Calu3 (cell line): ENCODE measurements at regions not wholly inside any gene's neighbourhood (a gene's known extent, or its start where the extent isn't known, plus 50 kb on each side); places are given as distances from the start of the nearest gene placed in this dataset.

Experiments
- BruUV-seq: library from RNA; stranded (reverse); fragments of 400-500 nt; replicated peaks from 2 replicates; lab custom pipeline; 2021; lab: Mats Ljungman, UMichigan
- CTCF ChIA-PET: fragments of 300-600 bp; sonication (Branson Sonifier 250); formaldehyde crosslinking; loops from one replicate; lab custom pipeline; 2022; ENCODE audit warnings: antibody characterized with exemption; lab: Charles Lee
- DNase-seq: peaks from one replicate; pipeline ENCODE4 v3.0.0; 2022
- H3K27ac Mint-ChIP-seq: one replicate; pipeline ENCODE4 v1.8.0; 2022; ENCODE audit warnings: mixed read lengths; ENCODE audit not compliant: unreplicated experiment
- H3K27me3 Mint-ChIP-seq: one replicate; pipeline ENCODE4 v1.8.0; 2022; ENCODE audit warnings: mixed read lengths; ENCODE audit not compliant: unreplicated experiment
- H3K36me3 Mint-ChIP-seq: one replicate; pipeline ENCODE4 v1.8.0; 2022; ENCODE audit warnings: mild to moderate bottlenecking, moderate library complexity, mixed read lengths; ENCODE audit not compliant: insufficient read depth, unreplicated experiment
- H3K4me1 Mint-ChIP-seq: one replicate; pipeline ENCODE4 v1.8.0; 2022; ENCODE audit warnings: mild to moderate bottlenecking, low read depth, mixed read lengths; ENCODE audit not compliant: unreplicated experiment
- H3K4me3 Mint-ChIP-seq: one replicate; pipeline ENCODE4 v1.8.0; 2022; ENCODE audit warnings: mild to moderate bottlenecking, low read depth, moderate library complexity, mixed read lengths; ENCODE audit not compliant: unreplicated experiment
- H3K9me3 Mint-ChIP-seq: one replicate; pipeline ENCODE4 v1.8.0; 2022; ENCODE audit warnings: low read depth, mixed read lengths; ENCODE audit not compliant: unreplicated experiment
- CTCF ChIP-seq: fragments of 200-600 bp; IDR thresholded peaks from one replicate; pipeline ENCODE4 v1.8.0; 2022; ENCODE audit warnings: antibody characterized with exemption; ENCODE audit not compliant: unreplicated experiment
- intact Hi-C: fragments of 100-400 bp; cut with micrococcal nuclease; formaldehyde crosslinking; loops from one replicate; pipeline ENCODE4 v1.10.0; 2022; ENCODE audit not compliant: unreplicated experiment

- Mint-ChIP-seq H3K27ac (no peak overlapping the region), H3K36me3 (no peaks in the 10 kb centered on the region), H3K9me3 (no peaks in the 10 kb centered on the region), H3K4me3 (no peak overlapping the region), H3K4me1 (no peaks in the 10 kb centered on the region), H3K27me3 (peaks cover 30% of the 10 kb centered on the region)
- intact Hi-C loops, result no loop called here
- no peak for TF ChIP-seq CTCF
- CTCF ChIA-PET, result no interaction called here
- DNase-seq, result no peak
- BruUV-seq, result no TSS peak
Observed at GRCh38 chr22:49538006-49538405, 289.7 kb downstream of the BRD1 start.

- no peak overlapping the region for H3K4me3 Mint-ChIP-seq
- H3K9me3 Mint-ChIP-seq, result no peaks in the 10 kb centered on the region
- no peaks in the 10 kb centered on the region for H3K36me3 Mint-ChIP-seq
- DNase-seq, result no peak
- CTCF ChIA-PET, result no interaction called here
- BruUV-seq, result no TSS peak
- no peak overlapping the region for H3K27ac Mint-ChIP-seq
- H3K4me1 Mint-ChIP-seq, result no peaks in the 10 kb centered on the region
- intact Hi-C loops, result no loop called here
- no peak for TF ChIP-seq CTCF
- peaks cover 30% of the 10 kb centered on the region for H3K27me3 Mint-ChIP-seq
Observed at GRCh38 chr22:49536571-49537131, 291.0 kb downstream of the BRD1 start.

- BruUV-seq, result no TSS peak
- no peak overlapping the region for H3K27ac Mint-ChIP-seq
- H3K36me3 Mint-ChIP-seq, result no peaks in the 10 kb centered on the region
- DNase-seq, result no peak
- H3K27me3 Mint-ChIP-seq, result peaks cover 30% of the 10 kb centered on the region
- no peaks in the 10 kb centered on the region for H3K4me1 Mint-ChIP-seq
- intact Hi-C loops, result no loop called here
- no peaks in the 10 kb centered on the region for H3K9me3 Mint-ChIP-seq
- CTCF ChIA-PET, result interaction anchor here (1.0 kb wide), 1 partner anchor 10 kb away, joined by 4 read pairs; no protein-coding TSS in a partner anchor
- no peak for TF ChIP-seq CTCF
- no peak overlapping the region for H3K4me3 Mint-ChIP-seq
Observed at GRCh38 chr22:49535527-49536125, 292.0 kb downstream of the BRD1 start.

GRCh38 chr22:49535126-49535525, 292.5 kb downstream of the BRD1 start:
- Mint-ChIP-seq H3K36me3 (no peaks in the 10 kb centered on the region), H3K27me3 (peaks cover 30% of the 10 kb centered on the region), H3K9me3 (no peaks in the 10 kb centered on the region), H3K27ac (no peak overlapping the region), H3K4me3 (no peak overlapping the region), H3K4me1 (no peaks in the 10 kb centered on the region)
- no TSS peak for BruUV-seq
- no peak for DNase-seq
- CTCF ChIA-PET, result interaction anchor here (1.0 kb wide), 1 partner anchor 10 kb away, joined by 4 read pairs; no protein-coding TSS in a partner anchor
- no peak for TF ChIP-seq CTCF
- intact Hi-C loops, result no loop called here
